Neural crest cell (in vitro differentiated cells): ENCODE measurements at regions not wholly inside any gene's neighbourhood (a gene's known extent, or its start where the extent isn't known, plus 50 kb on each side); places are given as distances from the start of the nearest gene placed in this dataset.
"Not testable (repeated sequence)": the region's sequence is repeated elsewhere in the genome, so short reads cannot be mapped to it uniquely, and the experiment has no call there.

ENCODE experiments used
- DNase-seq: peaks from one replicate; pipeline ENCODE4 v3.0.0; 2021; ENCODE audit warnings: low read depth, mixed read lengths, low spot score
- H3K27ac Mint-ChIP-seq: one replicate; pipeline ENCODE4 v1.8.0; 2021; ENCODE audit warnings: mild to moderate bottlenecking, mixed read lengths; ENCODE audit not compliant: unreplicated experiment
- H3K27me3 Mint-ChIP-seq: 2 replicates; pipeline ENCODE4 v1.8.0; 2021; ENCODE audit warnings: low read depth, mild to moderate bottlenecking, mixed read lengths
- H3K36me3 Mint-ChIP-seq: 2 replicates; pipeline ENCODE4 v1.8.0; 2021; ENCODE audit warnings: low read depth, mild to moderate bottlenecking, mixed read lengths
- H3K4me1 Mint-ChIP-seq: 2 replicates; pipeline ENCODE4 v1.8.0; 2021; ENCODE audit warnings: mixed read lengths
- H3K4me3 Mint-ChIP-seq: one replicate; pipeline ENCODE4 v1.8.0; 2021; ENCODE audit warnings: mild to moderate bottlenecking, mixed read lengths
- H3K9me3 Mint-ChIP-seq: 2 replicates; pipeline ENCODE4 v1.8.0; 2021; ENCODE audit warnings: mixed read lengths
- TF ChIP-seq, protein P1 (sequence below): fragments of 200-600 bp; sonication (generic); conservative IDR thresholded peaks from 2 replicates; pipeline ENCODE4 v1.5.0; 2021; ENCODE audit warnings: antibody characterized with exemption, mild to moderate bottlenecking

DNA sequence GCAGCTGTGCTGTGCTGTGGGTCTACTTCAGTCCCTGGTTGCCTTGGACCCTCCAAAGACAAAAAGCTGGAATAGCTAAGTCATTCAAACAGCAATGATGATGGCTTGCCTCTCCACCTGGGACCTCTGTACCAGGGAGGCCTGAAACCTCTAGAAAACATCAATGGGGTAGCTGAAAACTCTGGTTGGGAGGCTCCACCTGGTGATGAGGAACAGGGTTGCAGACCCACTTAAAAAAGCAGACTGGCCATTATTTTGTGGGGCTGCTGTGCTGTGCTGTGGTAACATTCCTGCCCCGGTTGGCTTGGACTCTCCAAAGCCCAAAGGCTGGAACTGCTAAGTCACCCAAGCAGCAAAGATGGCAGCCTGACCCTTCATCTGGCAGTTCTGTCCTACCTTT is 839.3 kb upstream of the ARRDC3 start:
- no peaks in the 10 kb centered on the region for H3K27me3 Mint-ChIP-seq
- no peak overlapping the region for H3K27ac Mint-ChIP-seq
- H3K4me3 Mint-ChIP-seq = no peak overlapping the region
- TF ChIP-seq, protein P1, sequence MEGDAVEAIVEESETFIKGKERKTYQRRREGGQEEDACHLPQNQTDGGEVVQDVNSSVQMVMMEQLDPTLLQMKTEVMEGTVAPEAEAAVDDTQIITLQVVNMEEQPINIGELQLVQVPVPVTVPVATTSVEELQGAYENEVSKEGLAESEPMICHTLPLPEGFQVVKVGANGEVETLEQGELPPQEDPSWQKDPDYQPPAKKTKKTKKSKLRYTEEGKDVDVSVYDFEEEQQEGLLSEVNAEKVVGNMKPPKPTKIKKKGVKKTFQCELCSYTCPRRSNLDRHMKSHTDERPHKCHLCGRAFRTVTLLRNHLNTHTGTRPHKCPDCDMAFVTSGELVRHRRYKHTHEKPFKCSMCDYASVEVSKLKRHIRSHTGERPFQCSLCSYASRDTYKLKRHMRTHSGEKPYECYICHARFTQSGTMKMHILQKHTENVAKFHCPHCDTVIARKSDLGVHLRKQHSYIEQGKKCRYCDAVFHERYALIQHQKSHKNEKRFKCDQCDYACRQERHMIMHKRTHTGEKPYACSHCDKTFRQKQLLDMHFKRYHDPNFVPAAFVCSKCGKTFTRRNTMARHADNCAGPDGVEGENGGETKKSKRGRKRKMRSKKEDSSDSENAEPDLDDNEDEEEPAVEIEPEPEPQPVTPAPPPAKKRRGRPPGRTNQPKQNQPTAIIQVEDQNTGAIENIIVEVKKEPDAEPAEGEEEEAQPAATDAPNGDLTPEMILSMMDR = no peak
- DNase-seq = no peak
- H3K36me3 Mint-ChIP-seq = peaks cover 16% of the 10 kb centered on the region
- H3K4me1 Mint-ChIP-seq = no peaks in the 10 kb centered on the region
- H3K9me3 Mint-ChIP-seq = peaks cover 13% of the 10 kb centered on the region

DNA sequence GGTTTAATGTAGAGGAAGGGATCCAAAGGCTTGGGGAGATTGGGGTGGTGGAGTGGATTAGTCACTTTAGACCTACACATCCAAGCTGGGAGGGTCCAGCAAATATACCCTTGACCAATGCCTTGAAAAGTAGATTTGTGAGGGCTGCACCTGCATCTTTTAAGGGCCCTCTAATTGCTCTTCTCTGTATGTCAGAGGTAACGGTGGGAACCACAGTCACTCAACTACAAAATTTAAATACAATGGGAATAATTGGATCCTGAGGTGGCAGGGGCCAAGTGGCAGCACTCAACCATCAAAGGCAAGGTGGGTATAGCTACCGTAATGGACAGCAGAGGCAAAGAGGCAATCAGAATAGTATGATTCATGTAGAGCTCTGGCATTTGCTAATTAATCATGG is 833.7 kb upstream of the ARRDC3 start:
- H3K27ac Mint-ChIP-seq, H3K27me3 Mint-ChIP-seq, DNase-seq, H3K4me1 Mint-ChIP-seq, H3K4me3 Mint-ChIP-seq: not testable (repeated sequence)
- H3K36me3 Mint-ChIP-seq = peaks cover 23% of the 10 kb centered on the region
- peaks cover 30% of the 10 kb centered on the region for H3K9me3 Mint-ChIP-seq

DNA sequence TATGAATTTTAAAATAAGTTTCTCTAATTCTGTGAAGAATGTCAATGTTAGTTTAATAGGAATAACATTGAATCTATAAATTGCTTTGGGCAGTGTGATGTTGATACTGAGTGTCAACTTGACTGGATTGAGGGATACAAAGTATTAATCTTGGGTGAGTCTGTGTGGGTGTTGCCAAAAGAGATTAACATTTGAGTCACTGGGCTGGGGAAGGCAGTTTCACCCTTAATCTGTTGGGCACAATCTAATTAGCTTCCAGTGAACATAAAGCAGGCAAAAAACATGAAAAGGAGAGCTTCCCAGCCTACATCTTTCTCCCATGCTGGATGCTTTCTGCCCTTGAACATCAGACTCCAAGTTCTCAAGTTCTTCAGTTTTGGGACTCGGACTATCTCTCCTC is 832.0 kb upstream of the ARRDC3 start:
- H3K27me3 Mint-ChIP-seq = no peaks in the 10 kb centered on the region
- no peak overlapping the region for H3K4me3 Mint-ChIP-seq
- H3K4me1 Mint-ChIP-seq = no peaks in the 10 kb centered on the region
- TF ChIP-seq, protein P1 = no peak
- DNase-seq = no peak
- H3K36me3 Mint-ChIP-seq = peaks cover 21% of the 10 kb centered on the region
- H3K9me3 Mint-ChIP-seq = peaks cover 32% of the 10 kb centered on the region
- no peak overlapping the region for H3K27ac Mint-ChIP-seq

DNA sequence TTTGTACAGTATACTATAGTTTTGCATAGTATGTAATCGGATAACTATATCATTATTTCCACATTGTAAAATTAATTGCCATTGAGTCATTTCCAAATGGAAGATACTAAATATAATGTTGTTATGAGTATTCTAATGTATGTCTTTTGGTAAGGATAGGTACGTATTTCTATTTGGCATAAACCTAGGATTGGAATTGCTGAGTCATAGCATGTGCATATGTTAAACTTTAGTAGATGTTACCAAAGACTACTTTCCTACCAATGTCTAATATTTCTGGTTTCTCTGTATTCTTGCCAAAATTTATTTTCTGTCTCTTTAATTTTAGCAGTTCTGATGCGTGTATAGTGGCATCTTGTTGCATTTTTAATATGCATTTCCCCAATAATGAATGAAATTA is 825.1 kb upstream of the ARRDC3 start:
- Mint-ChIP-seq H3K36me3 (peaks cover 4% of the 10 kb centered on the region), H3K4me1 (no peaks in the 10 kb centered on the region), H3K4me3 (no peak overlapping the region), H3K27me3 (no peaks in the 10 kb centered on the region), H3K27ac (no peak overlapping the region), H3K9me3 (peaks cover 23% of the 10 kb centered on the region)
- TF ChIP-seq, protein P1 = no peak
- DNase-seq = no peak

DNA sequence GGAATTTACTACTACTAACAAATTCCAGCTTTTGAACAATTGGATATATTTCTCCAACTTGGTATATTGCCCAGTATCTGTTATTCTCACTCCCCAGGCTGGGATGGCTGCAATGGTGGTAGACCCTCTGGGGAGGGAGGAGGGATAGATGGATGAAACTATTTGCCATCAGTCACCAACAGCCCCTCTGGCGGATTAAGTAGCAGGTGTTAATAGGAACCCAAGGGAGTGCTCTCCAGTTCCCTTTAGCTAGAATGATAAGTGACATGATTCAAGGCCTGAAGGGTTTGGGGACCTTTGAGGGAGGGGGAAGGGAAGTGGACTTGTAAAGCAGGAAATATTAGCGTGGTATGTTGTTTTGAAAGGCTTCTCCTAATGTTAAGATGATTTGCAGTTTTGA is 824.0 kb upstream of the ARRDC3 start:
- Mint-ChIP-seq H3K36me3 (peaks cover 1% of the 10 kb centered on the region), H3K4me3 (no peak overlapping the region), H3K27ac (no peak overlapping the region), H3K9me3 (peaks cover 19% of the 10 kb centered on the region), H3K4me1 (no peaks in the 10 kb centered on the region), H3K27me3 (no peaks in the 10 kb centered on the region)
- no peak for DNase-seq
- TF ChIP-seq, protein P1 = no peak

DNA sequence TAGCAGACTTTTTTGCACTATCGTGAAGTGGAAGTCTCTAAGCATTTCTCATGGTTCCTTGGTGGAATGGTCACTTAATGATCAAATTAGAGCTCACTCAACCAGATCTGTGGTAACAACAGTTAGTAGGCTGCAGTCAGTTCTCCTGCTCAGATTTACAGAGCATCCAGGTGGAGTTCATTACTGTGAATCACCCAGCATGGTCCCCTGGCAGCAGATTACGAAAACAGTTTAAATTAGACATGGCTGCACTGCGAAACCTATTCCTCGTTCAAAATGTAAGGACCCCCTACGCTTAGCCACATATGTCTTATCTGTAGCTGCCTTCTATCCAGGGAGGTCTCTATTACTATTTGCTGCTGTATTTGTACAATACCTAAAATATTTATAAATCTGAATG is 823.6 kb upstream of the ARRDC3 start:
- Mint-ChIP-seq H3K4me3 (no peak overlapping the region), H3K36me3 (no peaks in the 10 kb centered on the region), H3K9me3 (peaks cover 17% of the 10 kb centered on the region), H3K27ac (no peak overlapping the region), H3K27me3 (no peaks in the 10 kb centered on the region), H3K4me1 (no peaks in the 10 kb centered on the region)
- no peak for DNase-seq
- TF ChIP-seq, protein P1 = no peak

DNA sequence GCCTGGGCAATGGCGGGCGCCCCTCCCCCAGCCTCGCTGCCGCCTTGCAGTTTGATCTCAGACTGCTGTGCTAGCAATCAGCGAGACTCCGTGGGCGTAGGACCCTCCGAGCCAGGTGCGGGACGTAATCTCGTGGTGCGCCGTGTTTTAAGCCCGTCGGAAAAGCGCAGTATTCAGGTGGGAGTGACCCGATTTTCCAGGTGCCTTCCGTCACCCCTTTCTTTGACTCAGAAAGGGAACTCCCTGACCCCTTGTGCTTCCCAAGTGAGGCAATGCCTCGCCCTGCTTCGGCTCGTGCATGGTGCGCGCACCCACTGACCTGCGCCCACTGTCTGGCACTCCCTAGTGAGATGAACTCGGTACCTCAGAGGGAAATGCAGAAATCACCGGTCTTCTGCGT is 815.9 kb upstream of the ARRDC3 start:
- not testable (repeated sequence) for H3K27ac Mint-ChIP-seq, H3K27me3 Mint-ChIP-seq, H3K4me3 Mint-ChIP-seq, DNase-seq, H3K4me1 Mint-ChIP-seq, H3K9me3 Mint-ChIP-seq, H3K36me3 Mint-ChIP-seq
